GM23338 (cell line): ENCODE measurements at regions not wholly inside any gene's neighbourhood (a gene's known extent, or its start where the extent isn't known, plus 50 kb on each side); places are given as distances from the start of the nearest gene placed in this dataset.

ENCODE experiments used
- ATAC-seq: fragments of 200-7000 bp; cut with Tn5 transposase; 3 replicates; pipeline ENCODE4 v1.9.1; 2020
- DNase-seq: peaks from one replicate; pipeline ENCODE4 v3.0.0-alpha.2; 2015; ENCODE audit warnings: low spot score
- H2AFZ ChIP-seq: fragments of 200-600 bp; sonication (generic); 2 replicates; pipeline ENCODE4 v1.8.0; 2016; ENCODE audit warnings: antibody characterized with exemption, mild to moderate bottlenecking, moderate library complexity
- H3F3A ChIP-seq: fragments of 200-600 bp; sonication (generic); replicated peaks from 2 replicates; pipeline ENCODE4 v1.8.0; 2017; ENCODE audit warnings: antibody characterized with exemption, mixed run types, low read depth
- H3K27ac ChIP-seq: fragments of 200-600 bp; sonication (generic); 2 replicates; pipeline ENCODE4 v1.6.1; 2016; ENCODE audit warnings: low read depth
- H3K27me3 ChIP-seq: fragments of 200-600 bp; sonication (generic); 2 replicates; pipeline ENCODE4 v1.8.0; 2016; ENCODE audit warnings: mild to moderate bottlenecking, mixed run types, moderate library complexity; ENCODE audit not compliant: insufficient read depth
- H3K36me3 ChIP-seq: fragments of 200-600 bp; sonication (generic); 2 replicates; pipeline ENCODE4 v1.8.0; 2016; ENCODE audit warnings: mild to moderate bottlenecking; ENCODE audit not compliant: insufficient read depth
- H3K4me1 ChIP-seq: fragments of 200-600 bp; sonication (generic); 2 replicates; pipeline ENCODE4 v1.8.0; 2016; ENCODE audit warnings: mild to moderate bottlenecking, moderate library complexity; ENCODE audit not compliant: insufficient read depth
- H3K4me2 ChIP-seq: fragments of 200-600 bp; sonication (generic); 2 replicates; pipeline ENCODE4 v1.7.1; 2017; ENCODE audit warnings: mixed run types
- H3K4me3 ChIP-seq: fragments of 200-600 bp; sonication (generic); 2 replicates; pipeline ENCODE4 v1.6.1; 2016; ENCODE audit warnings: mixed run types
- H3K79me2 ChIP-seq: fragments of 200-600 bp; sonication (generic); replicated peaks from 2 replicates; pipeline ENCODE4 v1.8.0; 2017; ENCODE audit warnings: mild to moderate bottlenecking; ENCODE audit not compliant: insufficient read depth
- H3K9me2 ChIP-seq: fragments of 200-600 bp; sonication (generic); 2 replicates; pipeline ENCODE4 v1.8.0; 2017; ENCODE audit not compliant: insufficient read depth
- H4K20me1 ChIP-seq: fragments of 200-600 bp; sonication (generic); replicated peaks from 2 replicates; pipeline ENCODE4 v1.8.0; 2017; ENCODE audit warnings: mild to moderate bottlenecking; ENCODE audit not compliant: insufficient read depth
- H3K27ac Mint-ChIP-seq: 2 replicates; pipeline ENCODE4 v1.8.0; 2020; ENCODE audit warnings: inconsistent platforms, mild to moderate bottlenecking, moderate library complexity, mixed read lengths
- H3K27me3 Mint-ChIP-seq: 3 replicates; pipeline ENCODE4 v1.8.0; 2022; ENCODE audit warnings: low read depth, mild to moderate bottlenecking, moderate library complexity, mixed read lengths, inconsistent platforms; ENCODE audit not compliant: insufficient read depth, poor library complexity
- H3K36me3 Mint-ChIP-seq: 3 replicates; pipeline ENCODE4 v1.8.0; 2021; ENCODE audit warnings: low read depth, mild to moderate bottlenecking, inconsistent platforms, moderate library complexity, mixed read lengths
- H3K4me1 Mint-ChIP-seq: 3 replicates; pipeline ENCODE4 v1.8.0; 2020; ENCODE audit warnings: mild to moderate bottlenecking, inconsistent platforms, mixed read lengths
- H3K4me3 Mint-ChIP-seq: 3 replicates; pipeline ENCODE4 v1.8.0; 2021; ENCODE audit warnings: moderate library complexity, mild to moderate bottlenecking, inconsistent platforms, mixed read lengths
- H3K9me3 Mint-ChIP-seq: 3 replicates; pipeline ENCODE4 v1.8.0; 2020; ENCODE audit warnings: moderate library complexity, mild to moderate bottlenecking, inconsistent platforms, mixed read lengths
- CREB1 ChIP-seq: fragments of 250-450 bp; sonication (Bioruptor Pico); IDR thresholded peaks from 2 replicates; pipeline ENCODE4 v1.5.0; 2020; ENCODE audit warnings: low read depth, mild to moderate bottlenecking, moderate library complexity
- EZH2 ChIP-seq: fragments of 200-600 bp; sonication (generic); IDR thresholded peaks from one replicate; pipeline ENCODE4 v1.8.0; 2017; ENCODE audit warnings: antibody characterized with exemption, mild to moderate bottlenecking, low read depth; ENCODE audit not compliant: unreplicated experiment
- EZH2phosphoT487 ChIP-seq: fragments of 200-600 bp; sonication (generic); IDR thresholded peaks from one replicate; pipeline ENCODE4 v1.8.1; 2018; ENCODE audit warnings: antibody characterized with exemption; ENCODE audit not compliant: unreplicated experiment
- JUNB ChIP-seq: IDR thresholded peaks from one replicate; pipeline ENCODE4 v1.6.1; 2016; ENCODE audit warnings: antibody characterized with exemption; ENCODE audit not compliant: unreplicated experiment
- NANOG ChIP-seq: IDR thresholded peaks from 2 replicates; pipeline ENCODE4 v1.6.1; 2016; ENCODE audit warnings: antibody characterized with exemption, borderline replicate concordance
- POLR2AphosphoS5 ChIP-seq: IDR thresholded peaks from 2 replicates; pipeline ENCODE4 v1.6.1; 2016; ENCODE audit warnings: antibody characterized with exemption, low read depth
- STAT1 ChIP-seq: IDR thresholded peaks from one replicate; pipeline ENCODE4 v1.6.1; 2016; ENCODE audit warnings: antibody characterized with exemption; ENCODE audit not compliant: unreplicated experiment
- ZNF114 ChIP-seq: fragments of 250-450 bp; sonication (Bioruptor Pico); IDR thresholded peaks from 2 replicates; pipeline ENCODE4 v1.5.0; 2020; ENCODE audit warnings: mild to moderate bottlenecking, moderate library complexity
- ZNF331 ChIP-seq: fragments of 250-450 bp; sonication (Bioruptor Pico); IDR thresholded peaks from 2 replicates; pipeline ENCODE4 v1.5.0; 2020; ENCODE audit warnings: low read depth, mild to moderate bottlenecking, moderate library complexity
- TF ChIP-seq, protein P1 (sequence below): fragments of 250-450 bp; sonication (Bioruptor Pico); IDR thresholded peaks from 2 replicates; pipeline ENCODE4 v1.5.0; 2020; ENCODE audit warnings: mild to moderate bottlenecking, moderate library complexity
- TF ChIP-seq, protein P2 (sequence below), 2 experiments: fragments of 200-600 bp in 1 of 2; sonication (generic) in 1 of 2; conservative IDR thresholded peaks; 2 replicates each; pipeline versions ENCODE4 v1.5.1 to v1.6.1; 2016 to 2017; ENCODE audit warnings: antibody characterized with exemption in 2 of 2, low read depth in 2 of 2, mild to moderate bottlenecking in 2 of 2, moderate library complexity in 1 of 2
- TF ChIP-seq, protein P3 (sequence below): IDR thresholded peaks from 2 replicates; pipeline ENCODE4 v1.6.1; 2016; ENCODE audit warnings: antibody characterized with exemption
- TF ChIP-seq, protein P4 (sequence below): IDR thresholded peaks from one replicate; pipeline ENCODE4 v1.6.1; 2018; ENCODE audit warnings: antibody characterized with exemption; ENCODE audit not compliant: unreplicated experiment

DNA sequence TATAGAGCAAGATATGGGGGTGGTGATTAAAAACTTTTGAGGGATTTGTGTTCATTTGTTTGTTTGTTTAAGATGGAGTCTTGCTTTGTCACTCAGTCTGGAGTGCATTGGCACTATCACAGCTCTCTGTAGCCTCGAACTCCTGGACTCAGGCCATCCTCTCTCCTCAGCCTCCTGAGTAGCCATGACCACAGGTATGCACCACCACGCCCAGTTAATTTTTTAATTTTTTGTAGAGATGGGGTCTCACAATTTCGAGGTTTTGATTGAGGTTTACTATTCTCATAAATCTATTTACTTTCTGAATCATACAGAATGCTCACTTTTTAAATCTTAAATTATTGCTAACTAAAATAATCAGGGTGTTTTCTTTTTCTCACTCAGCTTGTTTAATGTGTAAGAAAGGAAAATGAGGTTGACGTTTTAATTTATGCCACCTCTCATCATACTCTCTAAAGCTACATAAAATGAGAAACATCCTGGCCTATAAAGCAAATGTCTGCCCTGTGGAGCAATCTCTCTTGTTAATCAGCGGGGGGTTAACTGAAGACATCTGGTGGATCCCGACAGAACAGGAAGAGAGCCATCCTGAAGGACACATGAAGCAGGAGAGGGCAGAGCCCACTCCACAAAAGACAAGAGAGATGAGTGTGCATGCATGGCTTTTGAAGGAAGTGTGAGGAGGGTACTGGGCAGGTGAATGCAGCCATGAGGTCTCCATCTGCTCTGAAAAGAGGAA, 589.1 kb upstream of the SLC8A1 start:
- DNase-seq: no peak
- Mint-ChIP-seq H3K27ac (no peak overlapping the region), H3K9me3 (no peaks in the 10 kb centered on the region), H3K36me3 (peaks cover 4% of the 10 kb centered on the region; the same call in 2 of the 3 replicates), H3K4me3 (no peak overlapping the region), H3K4me1 (0 out of 3 replicates have a peak, but pooled peaks cover 3% of the 10 kb centered on the region), H3K27me3 (no peaks in the 10 kb centered on the region)
- Histone ChIP-seq H3F3A (no peaks in the 10 kb centered on the region), H3K27ac (no peak overlapping the region), H3K4me3 (no peak overlapping the region), H3K27me3 (no peaks in the 10 kb centered on the region), H3K9me2 (peaks cover 16% of the 10 kb centered on the region), H3K36me3 (0 out of 2 replicates have a peak, but pooled peaks cover 4% of the 10 kb centered on the region), H3K79me2 (no peaks in the 10 kb centered on the region), H4K20me1 (no peaks in the 10 kb centered on the region), H3K4me2 (no peak overlapping the region), H3K4me1 (0 out of 2 replicates have a peak, but pooled peaks cover 3% of the 10 kb centered on the region), H2AFZ (no peak overlapping the region)
- ATAC-seq: no peak
- TF ChIP-seq, protein P1, sequence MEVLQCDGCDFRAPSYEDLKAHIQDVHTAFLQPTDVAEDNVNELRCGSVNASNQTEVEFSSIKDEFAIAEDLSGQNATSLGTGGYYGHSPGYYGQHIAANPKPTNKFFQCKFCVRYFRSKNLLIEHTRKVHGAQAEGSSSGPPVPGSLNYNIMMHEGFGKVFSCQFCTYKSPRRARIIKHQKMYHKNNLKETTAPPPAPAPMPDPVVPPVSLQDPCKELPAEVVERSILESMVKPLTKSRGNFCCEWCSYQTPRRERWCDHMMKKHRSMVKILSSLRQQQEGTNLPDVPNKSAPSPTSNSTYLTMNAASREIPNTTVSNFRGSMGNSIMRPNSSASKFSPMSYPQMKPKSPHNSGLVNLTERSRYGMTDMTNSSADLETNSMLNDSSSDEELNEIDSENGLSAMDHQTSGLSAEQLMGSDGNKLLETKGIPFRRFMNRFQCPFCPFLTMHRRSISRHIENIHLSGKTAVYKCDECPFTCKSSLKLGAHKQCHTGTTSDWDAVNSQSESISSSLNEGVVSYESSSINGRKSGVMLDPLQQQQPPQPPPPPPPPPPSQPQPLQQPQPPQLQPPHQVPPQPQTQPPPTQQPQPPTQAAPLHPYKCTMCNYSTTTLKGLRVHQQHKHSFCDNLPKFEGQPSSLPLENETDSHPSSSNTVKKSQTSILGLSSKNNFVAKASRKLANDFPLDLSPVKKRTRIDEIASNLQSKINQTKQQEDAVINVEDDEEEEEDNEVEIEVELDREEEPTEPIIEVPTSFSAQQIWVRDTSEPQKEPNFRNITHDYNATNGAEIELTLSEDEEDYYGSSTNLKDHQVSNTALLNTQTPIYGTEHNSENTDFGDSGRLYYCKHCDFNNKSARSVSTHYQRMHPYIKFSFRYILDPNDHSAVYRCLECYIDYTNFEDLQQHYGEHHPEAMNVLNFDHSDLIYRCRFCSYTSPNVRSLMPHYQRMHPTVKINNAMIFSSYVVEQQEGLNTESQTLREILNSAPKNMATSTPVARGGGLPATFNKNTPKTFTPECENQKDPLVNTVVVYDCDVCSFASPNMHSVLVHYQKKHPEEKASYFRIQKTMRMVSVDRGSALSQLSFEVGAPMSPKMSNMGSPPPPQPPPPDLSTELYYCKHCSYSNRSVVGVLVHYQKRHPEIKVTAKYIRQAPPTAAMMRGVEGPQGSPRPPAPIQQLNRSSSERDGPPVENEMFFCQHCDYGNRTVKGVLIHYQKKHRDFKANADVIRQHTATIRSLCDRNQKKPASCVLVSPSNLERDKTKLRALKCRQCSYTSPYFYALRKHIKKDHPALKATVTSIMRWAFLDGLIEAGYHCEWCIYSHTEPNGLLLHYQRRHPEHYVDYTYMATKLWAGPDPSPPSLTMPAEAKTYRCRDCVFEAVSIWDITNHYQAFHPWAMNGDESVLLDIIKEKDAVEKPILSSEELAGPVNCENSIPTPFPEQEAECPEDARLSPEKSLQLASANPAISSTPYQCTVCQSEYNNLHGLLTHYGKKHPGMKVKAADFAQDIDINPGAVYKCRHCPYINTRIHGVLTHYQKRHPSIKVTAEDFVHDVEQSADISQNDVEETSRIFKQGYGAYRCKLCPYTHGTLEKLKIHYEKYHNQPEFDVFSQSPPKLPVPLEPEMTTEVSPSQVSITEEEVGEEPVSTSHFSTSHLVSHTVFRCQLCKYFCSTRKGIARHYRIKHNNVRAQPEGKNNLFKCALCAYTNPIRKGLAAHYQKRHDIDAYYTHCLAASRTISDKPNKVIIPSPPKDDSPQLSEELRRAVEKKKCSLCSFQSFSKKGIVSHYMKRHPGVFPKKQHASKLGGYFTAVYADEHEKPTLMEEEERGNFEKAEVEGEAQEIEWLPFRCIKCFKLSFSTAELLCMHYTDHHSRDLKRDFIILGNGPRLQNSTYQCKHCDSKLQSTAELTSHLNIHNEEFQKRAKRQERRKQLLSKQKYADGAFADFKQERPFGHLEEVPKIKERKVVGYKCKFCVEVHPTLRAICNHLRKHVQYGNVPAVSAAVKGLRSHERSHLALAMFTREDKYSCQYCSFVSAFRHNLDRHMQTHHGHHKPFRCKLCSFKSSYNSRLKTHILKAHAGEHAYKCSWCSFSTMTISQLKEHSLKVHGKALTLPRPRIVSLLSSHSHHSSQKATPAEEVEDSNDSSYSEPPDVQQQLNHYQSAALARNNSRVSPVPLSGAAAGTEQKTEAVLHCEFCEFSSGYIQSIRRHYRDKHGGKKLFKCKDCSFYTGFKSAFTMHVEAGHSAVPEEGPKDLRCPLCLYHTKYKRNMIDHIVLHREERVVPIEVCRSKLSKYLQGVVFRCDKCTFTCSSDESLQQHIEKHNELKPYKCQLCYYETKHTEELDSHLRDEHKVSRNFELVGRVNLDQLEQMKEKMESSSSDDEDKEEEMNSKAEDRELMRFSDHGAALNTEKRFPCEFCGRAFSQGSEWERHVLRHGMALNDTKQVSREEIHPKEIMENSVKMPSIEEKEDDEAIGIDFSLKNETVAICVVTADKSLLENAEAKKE (CRISPR knock-in tag): no peak
- TF ChIP-seq, protein P2, sequence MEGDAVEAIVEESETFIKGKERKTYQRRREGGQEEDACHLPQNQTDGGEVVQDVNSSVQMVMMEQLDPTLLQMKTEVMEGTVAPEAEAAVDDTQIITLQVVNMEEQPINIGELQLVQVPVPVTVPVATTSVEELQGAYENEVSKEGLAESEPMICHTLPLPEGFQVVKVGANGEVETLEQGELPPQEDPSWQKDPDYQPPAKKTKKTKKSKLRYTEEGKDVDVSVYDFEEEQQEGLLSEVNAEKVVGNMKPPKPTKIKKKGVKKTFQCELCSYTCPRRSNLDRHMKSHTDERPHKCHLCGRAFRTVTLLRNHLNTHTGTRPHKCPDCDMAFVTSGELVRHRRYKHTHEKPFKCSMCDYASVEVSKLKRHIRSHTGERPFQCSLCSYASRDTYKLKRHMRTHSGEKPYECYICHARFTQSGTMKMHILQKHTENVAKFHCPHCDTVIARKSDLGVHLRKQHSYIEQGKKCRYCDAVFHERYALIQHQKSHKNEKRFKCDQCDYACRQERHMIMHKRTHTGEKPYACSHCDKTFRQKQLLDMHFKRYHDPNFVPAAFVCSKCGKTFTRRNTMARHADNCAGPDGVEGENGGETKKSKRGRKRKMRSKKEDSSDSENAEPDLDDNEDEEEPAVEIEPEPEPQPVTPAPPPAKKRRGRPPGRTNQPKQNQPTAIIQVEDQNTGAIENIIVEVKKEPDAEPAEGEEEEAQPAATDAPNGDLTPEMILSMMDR (conservative IDR thresholded peaks at IDR 0.05; ENCODE audit: low read depth in 2 of 2): no peak
- TF ChIP-seq STAT1 (no peak), EZH2phosphoT487 (no peak), POLR2AphosphoS5 (no peak), NANOG (no peak), ZNF114 (CRISPR knock-in tag) (no peak), ZNF331 (CRISPR knock-in tag) (no peak), EZH2 (no peak), JUNB (no peak), CREB1 (CRISPR knock-in tag) (no peak)
- TF ChIP-seq, protein P3, sequence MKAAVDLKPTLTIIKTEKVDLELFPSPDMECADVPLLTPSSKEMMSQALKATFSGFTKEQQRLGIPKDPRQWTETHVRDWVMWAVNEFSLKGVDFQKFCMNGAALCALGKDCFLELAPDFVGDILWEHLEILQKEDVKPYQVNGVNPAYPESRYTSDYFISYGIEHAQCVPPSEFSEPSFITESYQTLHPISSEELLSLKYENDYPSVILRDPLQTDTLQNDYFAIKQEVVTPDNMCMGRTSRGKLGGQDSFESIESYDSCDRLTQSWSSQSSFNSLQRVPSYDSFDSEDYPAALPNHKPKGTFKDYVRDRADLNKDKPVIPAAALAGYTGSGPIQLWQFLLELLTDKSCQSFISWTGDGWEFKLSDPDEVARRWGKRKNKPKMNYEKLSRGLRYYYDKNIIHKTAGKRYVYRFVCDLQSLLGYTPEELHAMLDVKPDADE: no peak
- TF ChIP-seq, protein P4, sequence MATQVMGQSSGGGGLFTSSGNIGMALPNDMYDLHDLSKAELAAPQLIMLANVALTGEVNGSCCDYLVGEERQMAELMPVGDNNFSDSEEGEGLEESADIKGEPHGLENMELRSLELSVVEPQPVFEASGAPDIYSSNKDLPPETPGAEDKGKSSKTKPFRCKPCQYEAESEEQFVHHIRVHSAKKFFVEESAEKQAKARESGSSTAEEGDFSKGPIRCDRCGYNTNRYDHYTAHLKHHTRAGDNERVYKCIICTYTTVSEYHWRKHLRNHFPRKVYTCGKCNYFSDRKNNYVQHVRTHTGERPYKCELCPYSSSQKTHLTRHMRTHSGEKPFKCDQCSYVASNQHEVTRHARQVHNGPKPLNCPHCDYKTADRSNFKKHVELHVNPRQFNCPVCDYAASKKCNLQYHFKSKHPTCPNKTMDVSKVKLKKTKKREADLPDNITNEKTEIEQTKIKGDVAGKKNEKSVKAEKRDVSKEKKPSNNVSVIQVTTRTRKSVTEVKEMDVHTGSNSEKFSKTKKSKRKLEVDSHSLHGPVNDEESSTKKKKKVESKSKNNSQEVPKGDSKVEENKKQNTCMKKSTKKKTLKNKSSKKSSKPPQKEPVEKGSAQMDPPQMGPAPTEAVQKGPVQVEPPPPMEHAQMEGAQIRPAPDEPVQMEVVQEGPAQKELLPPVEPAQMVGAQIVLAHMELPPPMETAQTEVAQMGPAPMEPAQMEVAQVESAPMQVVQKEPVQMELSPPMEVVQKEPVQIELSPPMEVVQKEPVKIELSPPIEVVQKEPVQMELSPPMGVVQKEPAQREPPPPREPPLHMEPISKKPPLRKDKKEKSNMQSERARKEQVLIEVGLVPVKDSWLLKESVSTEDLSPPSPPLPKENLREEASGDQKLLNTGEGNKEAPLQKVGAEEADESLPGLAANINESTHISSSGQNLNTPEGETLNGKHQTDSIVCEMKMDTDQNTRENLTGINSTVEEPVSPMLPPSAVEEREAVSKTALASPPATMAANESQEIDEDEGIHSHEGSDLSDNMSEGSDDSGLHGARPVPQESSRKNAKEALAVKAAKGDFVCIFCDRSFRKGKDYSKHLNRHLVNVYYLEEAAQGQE: no peak
